G401.6 (cell line): ENCODE measurements at regions not wholly inside any gene's neighbourhood (a gene's known extent, or its start where the extent isn't known, plus 50 kb on each side); places are given as distances from the start of the nearest gene placed in this dataset.
"Not testable (repeated sequence)": the region's sequence is repeated elsewhere in the genome, so short reads cannot be mapped to it uniquely, and the experiment has no call there.

Experiments used
- FAIRE-seq: peaks from 2 replicates; lab custom pipeline; 2012; peaks lifted over from hg19 to GRCh38; lab: Jason Lieb, UNC

DNA sequence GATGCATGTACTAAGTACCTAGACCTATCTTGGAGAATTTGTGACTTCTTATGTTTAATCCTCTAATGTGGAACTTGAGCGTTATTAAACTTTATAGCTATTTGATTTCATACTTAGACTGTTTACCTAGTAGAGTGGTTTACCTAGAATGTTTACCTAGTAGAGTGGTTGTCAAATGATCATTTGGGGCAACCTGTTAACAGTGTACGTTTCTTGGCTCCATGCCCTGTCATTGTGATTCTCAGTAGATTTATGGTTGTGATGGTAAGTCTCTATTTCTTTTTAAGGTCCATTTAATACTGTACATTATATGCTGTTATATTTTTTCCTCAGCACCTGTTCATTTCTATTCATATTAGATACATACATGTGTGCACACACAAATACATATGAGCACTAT lies 233.0 kb upstream of the MAD2L1 start:
- FAIRE-seq: no peak

DNA sequence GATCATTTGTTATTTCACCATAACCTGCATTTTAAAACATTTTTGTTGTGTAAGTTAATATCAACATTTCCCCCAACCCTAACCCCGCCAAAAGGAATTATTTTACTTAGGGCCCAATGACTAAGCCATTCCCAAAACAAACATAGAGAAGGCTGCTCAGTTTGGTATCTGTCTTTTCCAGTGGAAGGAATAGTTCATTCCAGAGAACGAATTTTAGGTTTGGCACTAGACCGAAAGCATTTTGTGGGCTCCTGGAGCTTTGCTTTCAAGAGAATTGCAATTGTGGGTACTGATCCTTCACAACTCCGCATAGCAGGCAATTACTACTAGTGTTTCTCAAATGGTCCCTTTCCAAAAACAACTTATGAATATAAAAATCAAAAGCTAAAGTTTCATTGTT lies 226.7 kb upstream of the MAD2L1 start:
- FAIRE-seq: no peak

DNA sequence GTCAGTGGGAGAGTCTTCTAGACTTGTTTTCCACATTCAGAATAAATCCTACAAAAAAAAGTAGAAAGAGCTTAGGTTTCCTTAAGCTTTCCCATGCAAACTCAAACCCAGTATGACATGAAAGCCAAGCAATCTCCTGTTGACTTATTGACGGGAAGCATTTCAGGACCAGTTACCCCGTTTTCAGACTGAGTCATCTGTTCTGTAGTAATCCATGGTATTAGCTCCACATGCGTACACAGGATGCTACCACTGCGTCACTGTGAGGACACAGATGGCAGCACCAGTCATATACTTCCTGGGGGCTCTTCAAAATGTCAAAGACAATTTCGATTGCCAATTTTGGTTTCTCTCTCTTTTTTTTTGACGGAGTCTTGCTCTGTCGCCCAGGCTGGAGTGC lies 224.9 kb upstream of the MAD2L1 start:
- no peak for FAIRE-seq

DNA sequence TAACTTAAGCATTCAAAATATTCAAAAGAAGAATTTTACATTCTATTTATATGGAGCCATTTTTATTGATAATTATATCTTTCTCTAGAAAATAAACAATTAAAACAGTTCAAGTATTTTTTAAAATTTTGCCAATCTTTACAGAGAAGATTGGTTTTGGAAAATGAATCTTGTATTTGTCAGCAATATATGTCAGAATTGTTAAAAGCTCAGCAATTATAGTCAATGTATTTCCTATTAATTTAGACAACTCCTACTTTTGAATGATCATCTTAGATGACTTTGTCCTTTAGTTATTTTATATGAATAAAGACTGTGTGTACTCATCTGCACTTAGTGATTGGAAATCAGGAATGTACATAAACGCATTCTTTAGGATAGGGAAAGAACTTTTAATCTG lies 223.9 kb upstream of the MAD2L1 start:
- FAIRE-seq: no peak

DNA sequence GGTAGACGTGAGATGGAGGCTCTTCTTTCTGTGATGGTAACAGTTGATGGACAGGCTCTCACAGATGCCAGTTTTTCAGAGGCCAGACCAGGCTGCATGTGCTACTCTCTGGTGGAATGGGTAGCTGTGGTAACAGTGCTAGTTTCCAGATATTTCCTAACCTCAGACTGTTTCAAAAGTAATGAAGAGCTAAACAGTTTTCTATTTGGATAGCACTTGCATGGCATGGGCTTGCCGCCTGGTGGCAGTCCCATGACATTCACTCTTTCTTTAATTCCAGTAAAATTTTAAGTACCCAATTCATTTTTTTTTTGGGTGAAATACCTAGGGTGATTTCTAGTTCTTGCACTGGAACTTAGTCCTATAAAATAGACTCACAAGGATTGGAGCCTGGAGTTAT lies 220.2 kb upstream of the MAD2L1 start:
- no peak for FAIRE-seq

DNA sequence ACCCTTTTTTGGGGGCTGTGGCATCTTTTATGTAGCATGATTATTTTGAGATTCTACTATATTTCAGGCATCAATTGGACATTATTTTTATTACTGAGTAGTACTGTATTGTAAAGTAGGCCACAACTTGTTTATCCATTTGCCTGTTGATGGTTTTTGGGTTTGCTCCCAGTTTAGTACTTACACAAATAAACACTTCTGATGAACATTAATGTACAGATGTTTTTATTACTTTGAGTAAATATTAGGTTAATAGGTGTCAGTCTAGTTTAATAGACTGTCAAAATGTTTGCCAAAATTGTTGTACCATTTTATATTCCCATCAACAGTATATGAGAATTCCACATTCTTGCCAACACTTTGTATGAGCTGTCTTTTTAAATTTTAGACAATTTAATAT lies 214.9 kb upstream of the MAD2L1 start:
- FAIRE-seq: no peak

DNA sequence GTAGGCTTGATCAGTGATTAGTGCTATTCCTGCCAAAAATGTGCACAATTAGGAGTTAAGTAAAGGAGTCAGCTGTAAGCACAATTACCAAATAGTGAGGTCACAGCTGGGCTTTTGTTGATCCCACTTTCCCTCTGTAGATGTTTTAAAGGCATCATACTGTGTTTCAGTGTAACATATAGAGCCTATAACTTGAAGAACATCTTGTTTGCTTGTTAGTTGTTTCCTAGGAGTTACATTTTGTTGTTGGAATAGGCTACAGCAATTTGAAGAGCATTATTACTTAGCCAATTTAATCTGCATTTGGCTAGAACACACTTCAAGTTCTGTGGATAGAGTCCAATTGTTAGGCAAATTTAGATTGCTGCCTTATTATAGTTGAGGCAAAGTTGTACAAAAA lies 210.7 kb upstream of the MAD2L1 start:
- no peak for FAIRE-seq

DNA sequence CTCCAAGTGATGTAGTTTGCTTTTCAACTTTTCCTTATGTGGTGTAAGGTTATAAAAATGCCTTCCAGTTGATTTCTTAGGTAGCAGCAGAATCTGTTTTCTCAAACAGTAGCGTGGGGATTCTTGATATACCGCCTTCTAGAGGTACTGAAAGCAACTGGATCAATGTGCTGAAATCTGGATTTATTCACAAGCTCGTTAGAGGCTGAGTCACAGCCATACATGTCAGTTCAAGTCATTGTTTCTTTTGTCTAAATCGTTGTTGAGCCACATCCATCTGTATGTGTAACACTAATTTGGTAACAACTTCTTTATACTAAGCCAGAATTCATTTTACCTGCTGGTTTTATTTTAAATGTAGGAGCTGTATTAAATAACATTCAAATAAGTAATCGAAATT lies 200.0 kb upstream of the MAD2L1 start:
- FAIRE-seq: no peak

DNA sequence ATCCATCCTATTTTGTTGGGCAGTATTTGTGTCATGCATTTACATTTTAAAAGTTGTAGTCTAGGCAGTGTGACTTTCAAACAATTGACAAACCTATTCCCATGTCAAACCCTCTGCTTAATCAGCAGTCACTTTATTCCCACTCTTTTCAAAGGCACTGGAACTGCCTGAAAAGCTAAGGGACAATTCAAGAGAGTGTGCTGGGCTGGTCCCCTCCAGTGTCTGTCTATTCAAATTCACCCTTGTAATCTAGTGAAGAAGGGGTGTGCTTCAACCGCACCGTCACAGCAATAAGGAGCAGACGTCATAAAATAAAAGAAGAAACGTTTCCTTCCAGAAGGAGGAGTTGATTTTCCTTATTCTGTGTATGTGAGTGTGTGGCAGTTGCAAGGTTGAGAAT lies 197.0 kb upstream of the MAD2L1 start:
- FAIRE-seq: no peak

DNA sequence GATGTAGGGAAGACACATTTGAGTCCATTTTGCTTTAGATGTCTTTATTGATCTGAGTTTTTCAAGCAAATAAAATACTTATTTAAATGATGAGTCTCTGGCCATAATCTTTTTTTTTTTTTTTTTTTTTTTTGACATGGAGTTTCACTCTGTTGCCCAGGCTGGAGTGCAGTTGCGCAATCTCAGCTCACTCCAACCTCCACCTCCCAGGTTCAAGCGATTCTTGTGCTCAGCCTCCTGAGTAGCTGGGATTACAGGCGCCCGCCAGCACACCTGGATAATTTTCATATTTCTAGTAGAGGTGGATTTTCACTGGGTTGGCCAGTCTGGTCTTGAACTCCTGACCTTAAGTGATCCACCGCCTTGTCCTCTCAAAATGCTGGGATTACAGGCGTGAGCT lies 194.5 kb upstream of the MAD2L1 start:
- no peak for FAIRE-seq

DNA sequence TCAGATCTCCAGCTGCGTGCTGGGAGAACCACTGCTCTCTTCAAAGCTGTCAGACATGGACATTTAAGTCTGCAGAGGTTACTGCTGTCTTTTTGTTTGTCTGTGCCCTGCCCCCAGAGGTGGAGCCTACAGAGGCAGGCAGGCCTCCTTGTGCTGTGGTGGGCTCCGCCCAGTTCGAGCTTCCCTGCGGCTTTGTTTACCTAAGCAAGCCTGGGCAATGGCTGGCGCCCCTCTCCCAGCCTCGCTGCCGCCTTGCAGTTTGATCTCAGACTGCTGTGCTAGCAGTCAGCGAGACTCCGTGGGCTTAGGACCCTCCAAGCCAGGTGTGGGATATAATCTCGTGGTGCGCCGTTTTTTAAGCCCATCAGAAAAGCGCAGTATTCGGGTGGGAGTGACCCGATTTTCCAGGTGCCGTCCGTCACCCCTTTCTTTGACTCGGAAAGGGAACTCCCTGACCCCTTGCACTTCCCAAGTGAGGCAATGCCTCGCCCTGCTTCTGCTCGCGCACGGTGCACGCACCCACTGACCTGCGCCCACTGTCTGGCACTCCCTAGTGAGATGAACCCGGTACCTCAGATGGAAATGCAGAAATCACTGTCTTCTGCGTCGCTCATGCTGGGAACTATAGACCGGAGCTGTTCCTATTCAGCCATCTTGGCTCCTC lies 189.6 kb upstream of the MAD2L1 start:
- not testable (repeated sequence) for FAIRE-seq

DNA sequence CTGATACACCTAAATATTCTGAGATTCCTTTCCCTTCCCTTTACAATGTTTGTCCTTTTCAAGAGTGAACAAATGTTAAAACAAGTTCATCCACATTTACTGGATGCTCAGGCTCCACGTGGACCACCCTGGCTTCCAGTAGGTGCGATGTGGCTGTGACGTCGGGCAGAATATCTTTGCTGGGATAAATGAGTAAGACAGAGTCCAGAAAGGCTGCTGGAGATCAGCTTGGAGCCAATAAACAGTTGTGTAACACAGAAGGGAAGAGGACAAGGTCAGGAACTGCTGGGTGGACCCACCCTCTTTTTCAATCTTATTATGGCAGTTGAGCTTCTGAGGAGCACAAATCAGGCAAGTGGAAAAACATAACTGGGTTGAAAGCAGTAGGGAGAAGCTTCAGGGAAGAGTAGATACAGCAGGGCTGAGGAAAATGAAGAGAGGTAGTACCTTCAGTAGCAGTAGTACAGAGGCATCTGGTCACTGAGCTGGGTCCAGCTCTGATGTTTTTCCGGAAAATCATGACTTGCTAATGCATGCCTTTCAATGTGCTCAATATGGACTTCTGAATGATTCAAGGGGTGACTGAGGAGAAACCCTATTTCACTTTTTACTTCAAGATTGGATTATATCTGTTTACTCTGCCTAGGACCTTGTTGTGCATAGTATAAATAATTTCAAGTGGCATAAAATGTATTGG lies 171.8 kb upstream of the MAD2L1 start:
- FAIRE-seq: no peak

DNA sequence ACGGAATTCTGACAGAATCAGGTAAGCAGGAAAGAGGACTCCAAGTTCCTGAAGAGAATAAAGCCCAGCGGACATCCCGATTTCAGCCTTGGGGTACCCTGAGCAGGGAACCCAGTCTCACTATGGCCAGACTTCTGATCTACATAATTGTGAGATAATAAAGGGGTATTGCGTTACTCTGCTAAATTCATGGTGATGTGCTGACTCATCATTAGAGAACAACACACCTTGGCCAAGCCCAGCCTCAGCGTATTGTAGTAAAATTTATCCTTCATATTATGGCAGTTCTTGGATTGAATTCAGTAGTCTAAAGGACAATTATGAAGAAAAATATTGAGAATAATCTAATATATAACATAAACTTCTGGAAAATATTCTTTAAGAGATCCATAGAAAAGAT lies 170.2 kb upstream of the MAD2L1 start:
- no peak for FAIRE-seq

DNA sequence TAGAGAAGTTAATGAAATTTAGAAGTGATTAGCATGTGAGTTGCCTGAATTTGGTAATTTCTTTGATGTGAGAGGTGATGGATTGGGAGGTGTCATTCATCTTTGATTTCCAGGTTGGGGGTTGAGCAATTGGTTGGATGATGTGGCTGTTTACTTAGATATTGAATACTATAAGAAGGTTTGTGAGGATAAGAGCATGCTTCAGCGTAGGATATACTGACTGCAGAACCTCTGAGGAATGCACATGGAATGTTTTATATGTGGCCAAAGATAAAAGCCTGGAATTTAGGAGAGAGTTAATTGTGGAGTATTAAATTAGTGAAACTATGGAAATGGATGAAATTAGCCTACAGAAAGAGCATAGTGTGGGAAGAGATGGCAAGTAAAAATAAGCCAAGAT lies 165.4 kb upstream of the MAD2L1 start:
- no peak for FAIRE-seq

DNA sequence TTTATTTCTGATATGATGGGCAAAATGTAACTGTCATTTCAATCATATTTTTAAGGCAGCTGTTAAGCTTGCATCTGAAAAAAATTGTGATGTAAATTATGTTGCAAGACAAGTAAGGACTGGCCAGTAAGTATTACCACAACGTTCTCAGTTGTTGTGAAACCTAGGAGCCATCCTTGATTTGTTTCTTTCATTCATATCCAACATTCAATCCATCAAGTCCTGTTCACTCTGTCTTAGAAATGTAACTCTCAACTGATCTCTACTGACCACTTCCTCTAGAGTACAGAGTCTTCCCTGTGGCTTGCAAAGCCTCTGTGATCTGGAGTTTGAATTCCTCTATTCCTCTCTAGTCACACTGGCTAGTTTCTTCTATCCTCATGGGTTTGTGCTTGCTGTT lies 161.4 kb upstream of the MAD2L1 start:
- FAIRE-seq: no peak

DNA sequence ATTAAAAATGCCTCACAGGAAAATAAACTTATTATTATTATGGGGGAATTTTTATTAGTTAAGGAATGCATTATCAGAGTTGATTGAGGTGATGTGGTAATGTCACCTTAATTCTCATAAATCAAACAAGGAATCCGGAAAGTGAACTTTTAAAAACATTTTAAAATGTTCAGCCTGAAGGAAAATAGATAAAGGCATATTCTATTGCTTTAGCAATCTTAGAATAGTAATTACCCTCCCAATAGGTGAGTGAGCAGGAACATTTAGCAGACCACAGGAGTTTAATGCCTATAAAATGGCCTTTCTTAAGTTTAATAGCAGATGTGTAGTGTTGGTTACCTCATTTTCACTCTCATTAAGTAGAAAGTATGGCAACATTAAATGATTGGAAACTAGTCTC lies 160.9 kb upstream of the MAD2L1 start:
- no peak for FAIRE-seq

DNA sequence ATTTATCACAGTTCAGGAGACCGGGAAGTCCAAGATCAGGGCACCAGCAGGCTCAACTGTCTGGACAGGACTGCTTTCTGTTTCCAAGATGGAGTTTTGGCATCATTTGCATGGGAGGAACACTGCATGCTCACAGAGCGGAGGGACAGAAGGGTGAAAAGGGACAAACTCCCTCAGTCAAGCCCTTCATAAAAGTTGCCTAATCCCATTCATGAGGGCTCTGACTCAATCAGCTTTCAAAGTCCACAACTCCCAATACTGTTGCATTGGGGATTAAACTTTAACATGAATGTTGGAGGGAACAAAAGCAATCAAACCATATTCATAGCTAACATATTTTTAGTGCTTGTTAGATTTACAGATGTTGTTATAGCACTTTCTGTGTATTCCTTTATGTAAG lies 158.9 kb upstream of the MAD2L1 start:
- FAIRE-seq: no peak

DNA sequence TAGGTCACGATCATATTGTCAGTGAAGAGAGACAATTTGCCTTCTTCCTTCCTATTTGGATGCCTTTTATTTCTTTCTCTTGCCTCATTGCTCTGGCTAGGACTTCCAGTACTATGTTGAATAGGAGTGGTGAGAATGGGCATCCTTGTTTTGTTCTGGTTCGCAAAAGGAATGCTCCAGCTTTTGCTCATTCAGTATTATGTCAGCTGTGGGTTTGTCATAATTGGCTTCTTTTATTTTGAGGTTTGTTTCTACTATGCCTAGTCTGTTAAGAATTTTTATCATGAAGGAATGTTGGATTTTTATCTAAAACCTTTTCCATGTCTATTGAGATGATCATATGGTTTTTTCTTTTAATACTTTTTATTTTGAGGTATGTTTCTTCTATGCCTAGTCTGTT lies 152.3 kb upstream of the MAD2L1 start:
- no peak for FAIRE-seq

DNA sequence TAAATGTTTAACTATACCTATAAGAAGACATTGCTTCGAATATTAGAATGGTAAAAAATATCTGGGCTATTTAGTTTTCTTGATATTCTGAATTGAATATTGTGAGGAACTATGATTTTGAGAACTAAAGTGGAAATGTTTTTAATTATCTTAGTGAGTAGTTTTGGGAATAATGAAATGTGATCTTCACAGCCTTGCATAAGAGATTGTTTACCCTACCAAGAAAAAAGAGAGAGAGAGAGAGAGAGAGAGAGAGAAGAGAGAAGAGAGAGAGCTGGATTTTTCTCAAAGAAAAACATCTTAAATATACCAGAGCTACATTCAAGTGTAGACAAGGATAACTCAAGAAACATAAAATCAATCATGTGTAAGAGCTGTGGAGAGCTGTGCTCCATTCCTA lies 148.7 kb upstream of the MAD2L1 start:
- FAIRE-seq: no peak

DNA sequence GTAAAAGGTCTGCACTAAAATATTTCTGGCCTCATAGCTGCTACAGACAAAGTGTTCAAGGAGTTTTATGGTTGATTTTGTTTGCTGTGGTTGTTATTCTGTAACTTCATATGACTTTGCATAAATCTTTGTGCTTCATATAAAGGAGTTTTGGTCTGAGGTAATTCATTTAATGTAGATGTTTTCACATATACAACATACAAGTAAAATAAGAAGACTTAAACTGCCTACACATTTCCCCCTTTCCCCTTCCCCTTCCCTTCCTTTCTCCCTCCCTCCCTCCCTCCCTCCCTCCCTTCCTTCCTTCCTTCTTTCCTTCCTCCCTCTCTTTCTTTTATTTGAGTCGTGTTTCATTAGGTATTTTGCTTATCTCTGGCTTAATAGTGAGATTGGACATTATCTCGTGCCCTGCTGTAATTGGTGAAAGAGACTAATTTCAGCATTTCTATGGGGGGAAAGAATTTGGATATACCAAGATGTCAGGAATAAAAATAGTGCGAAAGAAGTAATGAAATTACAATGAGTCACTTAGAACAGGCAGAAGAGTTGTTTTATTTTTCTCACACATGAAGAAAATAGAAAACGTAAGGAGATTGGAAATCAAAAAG lies 144.9 kb upstream of the MAD2L1 start:
- no peak for FAIRE-seq

DNA sequence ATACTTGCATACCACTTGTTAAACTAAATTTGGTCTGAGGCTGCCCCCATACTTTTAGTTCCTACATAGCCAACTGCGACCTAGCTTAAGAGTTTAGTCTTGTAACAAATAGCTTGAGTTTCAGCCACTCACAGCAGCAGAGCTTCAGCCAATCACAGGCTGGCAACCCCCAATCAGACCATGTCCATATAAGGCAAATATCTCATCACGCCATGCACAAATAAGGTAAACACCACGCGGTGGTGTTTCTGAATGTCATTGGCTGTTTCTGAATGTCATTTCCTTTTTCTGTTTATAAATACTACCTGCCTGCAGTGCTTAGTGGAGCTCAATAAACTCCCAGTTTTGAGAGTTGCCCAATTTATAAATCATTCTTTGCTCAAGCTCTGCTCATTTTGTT lies 143.1 kb upstream of the MAD2L1 start:
- no peak for FAIRE-seq

DNA sequence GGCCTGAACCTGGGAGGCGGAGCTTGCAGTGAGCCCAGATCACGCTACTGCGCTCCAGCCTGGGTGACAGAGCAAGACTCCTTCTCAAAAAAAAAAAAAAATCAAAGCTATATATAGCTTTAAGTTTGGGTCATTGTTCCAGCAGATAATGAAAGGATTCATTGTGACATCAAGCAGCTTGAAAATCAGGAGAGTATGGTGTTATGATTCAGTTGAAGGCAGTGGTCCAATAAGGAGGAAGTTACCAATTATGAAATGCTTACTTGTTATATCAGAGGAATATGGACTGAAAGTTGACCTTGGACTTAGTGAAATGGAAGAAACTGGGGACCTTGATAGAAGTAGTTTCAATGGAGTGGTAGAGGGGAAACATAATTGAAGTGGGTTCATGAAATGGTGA lies 140.4 kb upstream of the MAD2L1 start:
- no peak for FAIRE-seq

DNA sequence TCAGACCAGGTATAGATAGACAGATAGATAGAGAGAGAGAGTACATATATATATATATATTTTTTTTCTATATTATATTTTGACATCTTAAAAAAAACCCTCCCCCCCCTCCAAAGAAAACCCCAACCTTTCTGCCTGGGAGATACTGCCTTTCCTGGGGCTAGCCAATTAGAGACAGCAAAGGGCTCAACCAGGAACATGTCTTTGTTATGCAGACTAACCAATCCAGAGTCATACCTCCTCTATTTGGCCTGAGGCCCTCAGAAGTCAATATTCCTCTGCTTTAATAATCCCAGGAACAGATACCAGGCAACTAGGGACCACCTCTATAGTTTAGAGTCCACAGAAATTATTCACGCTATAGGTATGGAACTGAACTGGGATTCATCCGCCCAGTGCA lies 135.6 kb upstream of the MAD2L1 start:
- FAIRE-seq: no peak

DNA sequence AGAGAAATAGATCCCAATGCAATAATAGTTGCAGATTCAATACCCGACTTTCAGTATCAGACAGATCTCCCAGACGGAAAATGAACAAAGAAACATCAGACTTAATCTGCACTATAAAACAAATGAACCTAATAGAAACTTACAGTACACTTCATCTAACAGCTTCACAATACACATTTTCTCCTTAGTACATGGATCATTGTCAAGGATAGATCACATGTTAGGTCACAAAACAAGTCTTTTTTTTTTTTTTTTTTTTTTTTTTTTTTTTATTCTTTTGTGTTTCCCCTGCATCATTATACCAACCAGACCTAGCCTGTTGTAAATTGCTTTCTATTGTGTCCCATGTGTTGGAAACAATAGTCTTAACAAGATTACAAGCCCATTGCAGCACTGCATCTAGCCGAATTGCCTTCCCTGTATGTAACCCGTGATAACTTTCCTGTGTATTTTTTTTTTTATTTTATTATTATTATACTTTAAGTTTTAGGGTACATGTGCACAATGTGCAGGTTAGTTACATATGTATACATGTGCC lies 134.0 kb upstream of the MAD2L1 start:
- not testable (repeated sequence) for FAIRE-seq
